PC-3 (cell line): ENCODE measurements at regions not wholly inside any gene's neighbourhood (a gene's known extent, or its start where the extent isn't known, plus 50 kb on each side); places are given as distances from the start of the nearest gene placed in this dataset.
"Not testable (repeated sequence)": the region's sequence is repeated elsewhere in the genome, so short reads cannot be mapped to it uniquely, and the experiment has no call there.

ENCODE experiments used
- ATAC-seq: fragments of 200-7000 bp; cut with Tn5 transposase; 2 replicates; pipeline ENCODE4 v1.9.1; 2020; ENCODE audit warnings: mild to moderate bottlenecking, moderate library complexity
- BruUV-seq: library from RNA; stranded (reverse); fragments of 400-500 nt; replicated peaks from 2 replicates; lab custom pipeline; 2021; lab: Mats Ljungman, UMichigan
- CTCF ChIA-PET: fragments of 300-600 bp; sonication (Branson Sonifier 250); formaldehyde crosslinking; loops from one replicate; lab custom pipeline; 2022; ENCODE audit warnings: antibody characterized with exemption; lab: Charles Lee
- POLR2A ChIA-PET: fragments of 300-600 bp; sonication (Branson Sonifier 250); formaldehyde crosslinking; loops from one replicate; lab custom pipeline; 2022; ENCODE audit warnings: antibody characterized with exemption; ENCODE audit not compliant: unreplicated experiment; lab: Charles Lee
- DNase-seq: peaks from one replicate; pipeline ENCODE4 v3.0.0-alpha.2; 2015
- H2AFZ ChIP-seq: fragments of 300-600 bp; sonication (generic); 2 replicates; pipeline ENCODE4 v1.6.0; 2016; ENCODE audit warnings: antibody characterized with exemption, low read length
- H3F3A ChIP-seq: fragments of 300-600 bp; sonication (generic); one replicate; pipeline ENCODE4 v1.6.0; 2017; ENCODE audit warnings: antibody characterized with exemption, low read length, control low read depth, mild to moderate bottlenecking; ENCODE audit not compliant: unreplicated experiment
- H3K27ac ChIP-seq: fragments of 300-600 bp; sonication (generic); 2 replicates; pipeline ENCODE4 v1.5.1; 2016; ENCODE audit warnings: mild to moderate bottlenecking, low read length
- H3K27me3 ChIP-seq: fragments of 300-600 bp; sonication (generic); 2 replicates; pipeline ENCODE4 v1.6.1; 2016; ENCODE audit warnings: low read length, mixed read lengths
- H3K36me3 ChIP-seq: fragments of 300-600 bp; sonication (generic); 2 replicates; pipeline ENCODE4 v1.6.1; 2016; ENCODE audit warnings: low read depth, mixed run types, low read length, mixed read lengths
- H3K4me1 ChIP-seq: fragments of 300-600 bp; sonication (generic); 2 replicates; pipeline ENCODE4 v1.5.1; 2016; ENCODE audit warnings: low read length; ENCODE audit not compliant: insufficient read depth
- H3K4me2 ChIP-seq: fragments of 300-600 bp; sonication (generic); 2 replicates; pipeline ENCODE4 v1.6.0; 2016; ENCODE audit warnings: low read length
- H3K4me3 ChIP-seq: fragments of 300-600 bp; sonication (generic); 2 replicates; pipeline ENCODE4 v1.5.1; 2016; ENCODE audit warnings: mild to moderate bottlenecking, low read length, mixed read lengths
- H3K79me2 ChIP-seq: fragments of 300-600 bp; sonication (generic); 2 replicates; pipeline ENCODE4 v1.6.1; 2017; ENCODE audit warnings: low read length, mixed read lengths
- H3K9ac ChIP-seq: fragments of 300-600 bp; sonication (generic); 2 replicates; pipeline ENCODE4 v1.6.0; 2016; ENCODE audit warnings: mild to moderate bottlenecking, low read length
- H3K9me2 ChIP-seq: fragments of 300-600 bp; sonication (generic); replicated peaks from 2 replicates; pipeline ENCODE4 v1.6.1; 2016; ENCODE audit warnings: mixed run types, low read length, mixed read lengths
- H3K9me3 ChIP-seq: fragments of 300-600 bp; sonication (generic); 2 replicates; pipeline ENCODE4 v1.6.1; 2016; ENCODE audit warnings: low read length, mixed read lengths
- H4K20me1 ChIP-seq: fragments of 300-600 bp; sonication (generic); 2 replicates; pipeline ENCODE4 v1.6.1; 2016; ENCODE audit warnings: low read length, mixed read lengths
- CTCF ChIP-seq: fragments of 300-600 bp; sonication (generic); conservative IDR thresholded peaks from 2 replicates; pipeline ENCODE4 v1.5.1; 2017; ENCODE audit warnings: antibody characterized with exemption, low read depth, mild to moderate bottlenecking, low read length
- EZH2 ChIP-seq: fragments of 300-600 bp; sonication (generic); IDR thresholded peaks from one replicate; pipeline ENCODE4 v1.6.1; 2017; ENCODE audit warnings: antibody characterized with exemption, mild to moderate bottlenecking, low read length; ENCODE audit not compliant: unreplicated experiment
- EZH2phosphoT487 ChIP-seq: fragments of 300-600 bp; sonication (generic); IDR thresholded peaks from 2 replicates; pipeline ENCODE4 v1.6.1; 2018; ENCODE audit warnings: mild to moderate bottlenecking, antibody characterized with exemption, low read length, borderline replicate concordance
- intact Hi-C: fragments of 100-400 bp; cut with micrococcal nuclease; formaldehyde crosslinking; loops from 2 replicates; pipeline ENCODE4 v1.9.0; 2023

- Histone ChIP-seq H3K79me2 (no peaks in the 10 kb centered on the region), H3K4me2 (no peak overlapping the region), H3K4me1 (no peaks in the 10 kb centered on the region), H3K27ac (no peak overlapping the region), H3K9me2 (no peaks in the 10 kb centered on the region), H2AFZ (no peak overlapping the region), H3K4me3 (no peak overlapping the region), H3K9me3 (peaks cover 13% of the 10 kb centered on the region; the same call in 1 of the 2 replicates), H3K9ac (no peak overlapping the region), H3K27me3 (peaks cover 84% of the 10 kb centered on the region), H3K36me3 (no peaks in the 10 kb centered on the region), H3F3A (no peaks in the 10 kb centered on the region), H4K20me1 (no peaks in the 10 kb centered on the region)
- TF ChIP-seq EZH2phosphoT487 (no peak), EZH2 (no peak), CTCF (no peak)
- BruUV-seq, result no TSS peak
- DNase-seq (no peak), ATAC-seq (no peak)
- intact Hi-C loops, result no loop called here
- ChIA-PET CTCF (no interaction called here), POLR2A (no interaction called here)
These were observed 383.6 kb downstream of the PREX1 start for GRCh38 chr20:48444249-48444648.

GRCh38 chr20:48440916-48441315, 386.9 kb downstream of the PREX1 start:
- Histone ChIP-seq H3K36me3 (no peaks in the 10 kb centered on the region), H3K27ac (no peak overlapping the region), H4K20me1 (no peaks in the 10 kb centered on the region), H3K9ac (no peak overlapping the region), H3F3A (no peaks in the 10 kb centered on the region), H2AFZ (no peak overlapping the region), H3K27me3 (peaks cover 86% of the 10 kb centered on the region), H3K79me2 (no peaks in the 10 kb centered on the region), H3K9me3 (peaks cover 13% of the 10 kb centered on the region; the same call in 1 of the 2 replicates), H3K4me2 (no peak overlapping the region), H3K9me2 (no peaks in the 10 kb centered on the region), H3K4me3 (no peak overlapping the region), H3K4me1 (no peaks in the 10 kb centered on the region)
- no peak for DNase-seq
- ChIA-PET POLR2A (interaction anchor here (0.6 kb wide), 1 partner anchor 1594 kb away, joined by 5 read pairs; no protein-coding TSS in a partner anchor), CTCF (interaction anchor here (0.6 kb wide), 1 partner anchor 39 kb away, joined by 3 read pairs; no protein-coding TSS in a partner anchor)
- ATAC-seq, result no peak
- TF ChIP-seq CTCF (no peak), EZH2phosphoT487 (no peak), EZH2 (no peak)
- no TSS peak for BruUV-seq
- intact Hi-C loops, result no loop called here

GRCh38 chr20:48440261-48440660, 387.5 kb downstream of the PREX1 start:
- H3K79me2 ChIP-seq, H3K4me1 ChIP-seq, CTCF ChIA-PET, H3K27ac ChIP-seq, DNase-seq, intact Hi-C loops, H2AFZ ChIP-seq, H3K9ac ChIP-seq, H3K4me3 ChIP-seq, H3K36me3 ChIP-seq, H3K9me2 ChIP-seq, ATAC-seq, H3K4me2 ChIP-seq, H3F3A ChIP-seq, H4K20me1 ChIP-seq, BruUV-seq: not testable (repeated sequence)
- peaks cover 86% of the 10 kb centered on the region for H3K27me3 ChIP-seq
- POLR2A ChIA-PET, result interaction anchor here (0.6 kb wide), 1 partner anchor 1595 kb away, joined by 5 read pairs; no protein-coding TSS in a partner anchor
- peaks cover 13% of the 10 kb centered on the region; the same call in 1 of the 2 replicates for H3K9me3 ChIP-seq
